ENCODE measurements at regions not wholly inside any gene's neighbourhood (a gene's known extent, or its start where the extent isn't known, plus 50 kb on each side); places are given as distances from the start of the nearest gene placed in this dataset.

DNA sequence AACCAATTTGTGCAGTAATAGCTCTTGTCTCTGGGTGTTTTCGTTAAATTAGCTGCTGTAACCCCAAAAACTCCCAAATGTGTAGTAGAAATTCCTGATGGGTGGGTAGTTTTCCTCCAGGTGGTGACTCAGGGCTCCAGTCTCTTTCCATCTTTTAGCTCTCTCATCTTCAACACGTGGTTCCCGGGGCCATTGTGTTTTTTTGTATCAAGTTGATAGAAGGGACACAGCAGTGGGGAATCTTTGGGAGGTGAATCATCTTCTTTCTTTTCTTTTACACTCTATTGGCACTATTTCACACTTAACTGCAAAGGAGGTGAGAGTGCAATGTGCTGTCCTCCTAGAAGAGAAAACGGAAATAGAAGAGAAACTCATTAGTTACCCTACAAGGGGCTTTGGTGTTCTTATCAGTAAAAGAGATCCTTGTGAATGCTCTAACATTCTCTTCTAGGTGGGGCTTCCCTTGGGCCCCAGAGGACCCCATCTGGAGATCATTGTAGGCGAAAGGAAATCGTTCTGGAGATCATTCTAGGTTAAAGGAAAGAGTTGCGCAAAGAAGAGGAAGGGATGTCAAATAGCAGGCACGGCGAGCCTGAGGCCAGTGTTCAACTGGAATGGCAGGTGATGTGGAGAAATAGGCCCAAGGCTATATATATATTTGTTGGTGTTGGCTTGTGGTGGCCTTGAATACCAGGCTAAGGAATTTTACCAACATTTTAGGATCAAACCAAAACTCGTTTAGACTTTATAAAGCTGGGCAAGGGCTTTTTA, 68.2 kb upstream of the ACSL1 start:
- Histone ChIP-seq H2AK5ac (ENCODE audit: low read depth, low read length) (no peak overlapping the region), H3K9ac (replicated peaks in 1 of 4; ENCODE audit: extremely low read depth in 1 of 4, low read depth in 3 of 4, low read length in 3 of 4) (no peak overlapping the region), H2BK5ac (ENCODE audit: low read depth, low read length) (no peak overlapping the region), H4K5ac (ENCODE audit: insufficient read length, low read depth, low read length) (no peak overlapping the region), H4K91ac (replicated peaks; ENCODE audit: insufficient read length, low read length) (no peak overlapping the region), H2AFZ (ENCODE audit: low read length) (no peak overlapping the region), H3K4me3 (ENCODE audit: extremely low read depth in 1 of 4, insufficient read depth in 2 of 4, low read depth in 3 of 4, low read length in 4 of 4) (no peak overlapping the region), H3K79me2 (ENCODE audit: control insufficient read depth in 1 of 2, insufficient read depth in 2 of 2, low read length in 2 of 2) (no peaks in the 10 kb centered on the region), H3K27me3 (replicated peaks in 1 of 4; ENCODE audit: control insufficient read depth in 3 of 4, extremely low read depth in 1 of 4, insufficient read depth in 3 of 4, low read length in 3 of 4) (no peaks in the 10 kb centered on the region), H3K56ac (replicated peaks; ENCODE audit: insufficient read length, low read depth, low read length) (no peak overlapping the region), H2BK12ac (ENCODE audit: low read depth, low read length) (no peak overlapping the region), H4K20me1 (replicated peaks in 1 of 2; ENCODE audit: control insufficient read depth in 1 of 2, insufficient read depth in 2 of 2, low read length in 2 of 2) (no peaks in the 10 kb centered on the region), H3K79me1 (ENCODE audit: low read depth, low read length) (no peaks in the 10 kb centered on the region), H3K9me3 (ENCODE audit: insufficient read depth in 2 of 2, low read depth in 1 of 2, low read length in 1 of 2) (no peaks in the 10 kb centered on the region), H3K23ac (ENCODE audit: insufficient read length) (no peak overlapping the region), H2BK15ac (ENCODE audit: low read length) (no peak overlapping the region), H3K4ac (replicated peaks; ENCODE audit: insufficient read length, low read depth, low read length) (no peak overlapping the region), H2BK20ac (ENCODE audit: low read length) (no peak overlapping the region), H4K8ac (ENCODE audit: extremely low read depth, insufficient read depth, low read length) (no peak overlapping the region), H3K23me2 (ENCODE audit: low read depth, low read length) (no peaks in the 10 kb centered on the region), H3K27ac (ENCODE audit: low read depth, low read length) (no peak overlapping the region), H2BK120ac (replicated peaks; ENCODE audit: low read depth, low read length) (no peak overlapping the region), H3K36me3 (ENCODE audit: control insufficient read depth in 2 of 4, insufficient read depth in 4 of 4, low read length in 3 of 4) (no peaks in the 10 kb centered on the region), H3K18ac (ENCODE audit: extremely low read depth, low read length) (no peak overlapping the region), H3K4me1 (replicated peaks in 1 of 4; ENCODE audit: control insufficient read depth in 3 of 4, insufficient read depth in 4 of 4, low read length in 3 of 4) (no peaks in the 10 kb centered on the region), H3K4me2 (ENCODE audit: insufficient read depth in 1 of 2, low read depth in 2 of 2, low read length in 2 of 2) (no peak overlapping the region), H3K14ac (ENCODE audit: insufficient read length) (no peak overlapping the region)
- ChIA-PET CTCF (ENCODE audit: partially characterized antibody) (interaction anchor here (1.4 kb wide), 1 partner anchor 149 kb away, joined by 5 read pairs; no protein-coding TSS in a partner anchor), POLR2A (ENCODE audit: partially characterized antibody) (no interaction called here)
- FAIRE-seq (no peak), DNase-seq (ENCODE audit: low read depth in 1 of 2, low spot score in 2 of 2) (no peak)
- WGBS, 2 experiments (ENCODE audit: extremely low coverage in 1 of 2, insufficient coverage in 1 of 2, insufficient read length in 1 of 2, insufficient replicate concordance in 2 of 2, low coverage in 1 of 2, low lambda C conversion rate in 2 of 2, missing lambda C conversion rate in 1 of 2), result 88% methylated on average over 10 of the region's 10 CpGs; no CpG with 5 or more reads in 1 of the 2 experiments
- no peak for TF ChIP-seq HDAC2 (IDR thresholded peaks at IDR 0.05; ENCODE audit: borderline replicate concordance in 1 of 2, low read depth in 2 of 2, low read length in 2 of 2)
- TF ChIP-seq, protein P1, sequence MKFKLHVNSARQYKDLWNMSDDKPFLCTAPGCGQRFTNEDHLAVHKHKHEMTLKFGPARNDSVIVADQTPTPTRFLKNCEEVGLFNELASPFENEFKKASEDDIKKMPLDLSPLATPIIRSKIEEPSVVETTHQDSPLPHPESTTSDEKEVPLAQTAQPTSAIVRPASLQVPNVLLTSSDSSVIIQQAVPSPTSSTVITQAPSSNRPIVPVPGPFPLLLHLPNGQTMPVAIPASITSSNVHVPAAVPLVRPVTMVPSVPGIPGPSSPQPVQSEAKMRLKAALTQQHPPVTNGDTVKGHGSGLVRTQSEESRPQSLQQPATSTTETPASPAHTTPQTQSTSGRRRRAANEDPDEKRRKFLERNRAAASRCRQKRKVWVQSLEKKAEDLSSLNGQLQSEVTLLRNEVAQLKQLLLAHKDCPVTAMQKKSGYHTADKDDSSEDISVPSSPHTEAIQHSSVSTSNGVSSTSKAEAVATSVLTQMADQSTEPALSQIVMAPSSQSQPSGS (IDR thresholded peaks at IDR 0.05; ENCODE audit: low read length), result no peak
- no peak for TF ChIP-seq EP300 (IDR thresholded peaks at IDR 0.05; ENCODE audit: borderline replicate concordance in 1 of 2, low read depth in 2 of 2, low read length in 2 of 2)
- no peak for TF ChIP-seq SIX5 (IDR thresholded peaks at IDR 0.05; ENCODE audit: low read depth, low read length)
- TF ChIP-seq TAF7 (optimal IDR thresholded peaks at IDR 0.05; ENCODE audit: borderline replicate concordance, low read depth, low read length), result no peak
- TF ChIP-seq CREB1 (IDR thresholded peaks at IDR 0.05), result no peak
- TF ChIP-seq GTF2F1 (IDR thresholded peaks at IDR 0.05; ENCODE audit: borderline replicate concordance, low read depth, low read length), result no peak
- no peak for TF ChIP-seq GABPA (IDR thresholded peaks at IDR 0.05; ENCODE audit: borderline replicate concordance, insufficient read depth, low read length)
- TF ChIP-seq, protein P2, sequence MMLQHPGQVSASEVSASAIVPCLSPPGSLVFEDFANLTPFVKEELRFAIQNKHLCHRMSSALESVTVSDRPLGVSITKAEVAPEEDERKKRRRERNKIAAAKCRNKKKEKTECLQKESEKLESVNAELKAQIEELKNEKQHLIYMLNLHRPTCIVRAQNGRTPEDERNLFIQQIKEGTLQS (IDR thresholded peaks at IDR 0.05; ENCODE audit: insufficient read depth, low read depth, low read length), result no peak
- TF ChIP-seq CTBP2 (IDR thresholded peaks at IDR 0.05; ENCODE audit: borderline replicate concordance, insufficient read depth, insufficient read length, low read length), result no peak

All from H1 (cell line).